HG03108 (cell line): ENCODE measurements at regions not wholly inside any gene's neighbourhood (a gene's known extent, or its start where the extent isn't known, plus 50 kb on each side); places are given as distances from the start of the nearest gene placed in this dataset.

Experiments
- ATAC-seq: cut with Tn5 transposase; IDR thresholded peaks from one replicate; pipeline ENCODE4 v1.9.1; 2021; ENCODE audit warnings: moderate library complexity; ENCODE audit not compliant: unreplicated experiment

GRCh38 chr9:118976160-118976559, 393.1 kb downstream of the BRINP1 start:
- no peak for ATAC-seq

GRCh38 chr9:118984607-118985006, 384.6 kb downstream of the BRINP1 start:
- ATAC-seq, result no peak

DNA sequence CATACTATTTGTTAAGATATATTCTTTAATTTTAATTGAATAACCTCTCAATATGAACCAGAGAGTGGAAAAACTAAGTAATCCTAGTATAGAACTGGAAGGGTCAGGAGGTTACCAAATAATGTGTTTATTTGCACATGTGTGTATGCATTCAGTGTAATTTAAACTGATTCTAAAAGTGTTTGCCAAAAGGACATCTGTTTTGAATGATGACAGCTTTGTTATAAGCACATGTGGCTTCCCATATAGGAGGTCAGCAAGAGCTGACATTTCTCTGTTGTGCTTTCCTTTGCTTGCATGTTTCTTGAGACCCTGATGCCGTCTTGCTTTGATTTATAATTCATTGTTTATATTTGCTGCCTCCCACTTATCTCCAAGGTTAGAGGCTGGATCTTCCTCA, 383.4 kb downstream of the BRINP1 start:
- no peak for ATAC-seq

DNA sequence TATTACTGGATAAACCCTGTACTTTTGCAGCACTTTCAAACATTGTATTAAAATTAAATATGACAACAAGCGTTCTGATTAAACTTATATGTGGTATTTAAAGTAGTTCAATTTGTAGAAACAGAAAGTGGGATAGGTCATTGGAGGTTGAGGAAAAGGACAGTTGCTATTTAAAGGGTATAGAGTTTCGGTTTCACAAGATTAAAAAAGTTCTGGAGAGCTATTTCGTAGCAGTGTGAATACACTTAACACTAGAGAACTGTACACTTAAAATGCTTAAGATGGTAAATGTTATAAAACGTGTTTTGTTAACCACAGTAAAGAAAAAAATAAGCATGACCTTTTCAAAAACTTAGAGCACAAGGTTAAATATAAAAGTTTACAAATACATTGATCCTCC, 382.1 kb downstream of the BRINP1 start:
- ATAC-seq, result no peak

DNA sequence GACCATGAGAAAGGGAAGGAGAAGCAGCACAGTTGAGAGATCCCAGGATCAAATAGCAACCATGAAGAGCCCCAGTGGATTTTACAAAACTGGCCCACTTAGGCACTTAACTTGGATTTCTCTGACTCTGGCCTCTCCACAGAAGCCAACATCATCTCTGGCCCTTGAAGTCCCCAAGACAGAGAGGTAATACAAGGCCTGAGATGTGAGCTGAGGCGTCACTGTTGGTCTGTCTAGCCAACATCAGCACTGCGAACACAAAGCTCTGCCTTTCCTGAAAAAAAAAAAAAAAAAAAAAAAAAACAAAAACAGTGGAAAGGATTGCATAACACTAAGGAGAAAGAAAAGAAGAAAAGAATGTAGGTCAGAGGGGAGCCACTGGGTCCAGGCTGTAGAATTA, 378.3 kb downstream of the BRINP1 start:
- ATAC-seq, result no peak

DNA sequence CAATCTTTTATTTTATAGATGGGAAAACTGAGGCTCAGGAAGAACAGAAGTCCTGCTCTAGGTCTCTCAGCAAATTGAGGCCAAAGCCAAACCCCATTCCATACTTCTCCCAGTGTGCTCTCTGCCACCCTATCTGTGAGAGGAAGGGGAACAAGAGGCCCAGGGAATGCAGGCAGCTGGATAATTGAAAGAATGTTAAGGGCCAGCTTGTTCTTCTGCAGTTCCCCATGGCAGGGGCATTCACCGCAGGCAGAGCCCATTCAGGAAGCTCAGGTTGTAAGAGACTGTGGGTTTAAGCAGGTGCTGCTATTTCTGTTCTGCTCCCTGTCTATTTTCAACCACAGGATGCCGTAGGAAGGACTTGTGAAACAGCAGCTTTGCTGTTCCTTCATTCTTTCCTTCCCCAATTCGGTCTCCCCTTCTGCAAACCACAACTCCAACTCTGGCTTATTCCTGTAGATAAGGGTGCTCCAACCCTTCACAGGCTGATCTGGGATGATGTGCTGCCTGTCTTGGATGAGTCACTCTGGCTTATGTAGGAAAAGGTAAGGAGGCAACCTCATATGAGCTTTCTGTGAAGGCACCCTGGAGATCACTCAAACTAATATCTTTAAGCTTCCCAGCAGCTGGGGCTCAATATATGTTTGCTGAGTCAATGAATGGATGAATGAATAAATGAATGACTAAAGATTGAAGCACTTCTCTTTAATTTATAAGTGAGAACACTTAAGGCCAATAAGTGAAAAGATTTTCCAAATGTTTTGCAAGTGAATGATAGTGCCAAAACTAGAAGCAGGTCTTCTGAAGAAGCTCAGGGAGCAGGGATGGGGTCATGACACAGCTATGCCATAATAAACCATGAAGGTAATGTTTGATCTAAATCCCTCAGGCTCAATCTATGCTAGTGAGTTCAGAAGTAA, 377.6 kb downstream of the BRINP1 start:
- ATAC-seq, result no peak

DNA sequence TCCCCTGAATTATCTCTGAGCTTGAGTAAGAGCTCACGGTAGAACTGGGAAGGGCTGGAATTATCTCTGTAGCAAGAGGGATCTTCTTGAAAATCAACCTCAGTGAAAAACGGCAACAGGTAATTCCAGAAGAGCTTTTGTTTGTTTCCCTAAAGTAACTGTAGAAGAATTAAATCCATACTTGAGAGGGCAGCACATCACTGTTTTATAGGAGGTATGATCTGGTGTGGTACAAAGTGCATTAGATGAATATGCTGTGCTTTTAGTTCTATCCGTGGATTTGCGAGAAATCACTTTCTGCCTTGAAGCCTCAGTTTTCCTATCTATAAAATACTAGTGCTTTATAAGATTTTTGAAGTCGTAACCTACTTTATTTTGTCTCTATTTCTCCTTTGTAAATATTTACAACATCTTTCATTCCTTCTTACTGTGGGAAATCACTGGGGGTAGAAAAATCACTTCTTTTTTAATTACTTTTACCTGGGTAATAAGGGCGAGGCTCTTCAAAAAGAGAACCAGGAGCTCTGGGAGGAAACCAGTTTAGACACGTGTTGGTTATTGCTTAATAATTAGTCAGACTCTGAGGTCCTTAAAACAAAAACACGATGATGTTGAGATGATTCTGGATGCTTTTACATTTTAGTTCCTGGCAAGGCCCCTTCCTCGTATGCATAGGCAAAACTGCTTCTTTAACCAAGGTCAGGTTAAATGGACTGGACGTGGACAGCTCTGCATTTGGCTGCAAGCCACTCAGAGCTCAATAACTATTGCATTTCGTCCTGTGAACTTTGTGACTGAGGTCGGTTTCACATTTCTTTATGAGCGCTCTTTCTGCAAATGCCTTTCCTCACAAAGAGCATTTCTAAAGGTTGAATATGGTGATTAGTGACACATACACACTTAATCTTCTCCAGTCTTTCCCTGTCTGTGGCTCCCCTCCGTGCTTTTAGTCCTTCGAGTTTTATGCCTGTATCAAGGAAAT, 376.1 kb downstream of the BRINP1 start:
- no peak for ATAC-seq

DNA sequence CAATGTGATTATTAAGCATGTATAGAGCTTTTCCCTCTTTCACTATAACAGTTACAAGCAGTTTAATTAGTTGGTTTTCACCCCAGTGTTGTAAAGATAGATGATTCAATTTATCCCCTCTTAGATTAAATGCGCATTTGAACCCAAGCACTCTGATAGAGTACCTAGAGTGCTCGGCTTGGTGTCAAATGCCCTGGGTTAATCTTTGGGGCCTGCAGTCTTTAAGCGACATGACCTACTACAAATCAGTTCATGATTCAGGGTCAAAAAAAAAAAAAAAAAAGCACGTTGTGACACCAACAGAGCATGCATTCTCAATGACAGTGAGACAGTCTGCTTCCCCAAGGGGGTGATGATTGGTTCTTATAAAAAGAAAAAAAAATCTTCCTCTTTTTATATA, 375.3 kb downstream of the BRINP1 start:
- ATAC-seq, result no peak

DNA sequence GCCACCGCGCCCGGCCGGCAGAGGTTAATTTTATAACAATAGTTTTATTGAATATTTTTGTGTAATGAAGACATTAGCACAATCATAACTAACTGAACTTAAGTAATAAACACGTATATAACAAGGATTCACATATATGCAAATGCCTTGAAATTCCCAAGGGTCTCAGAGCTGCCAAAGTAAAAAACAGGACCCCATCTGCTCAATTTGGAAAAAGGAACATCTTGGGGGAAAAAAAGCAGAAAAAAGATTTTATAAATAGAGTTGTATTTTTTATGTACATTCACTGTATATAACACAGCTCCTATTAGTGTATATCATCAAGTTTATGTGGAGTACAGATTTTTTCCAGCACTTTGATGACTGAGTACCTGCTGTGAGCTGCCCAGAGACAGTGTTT, 366.7 kb downstream of the BRINP1 start:
- ATAC-seq, result no peak

DNA sequence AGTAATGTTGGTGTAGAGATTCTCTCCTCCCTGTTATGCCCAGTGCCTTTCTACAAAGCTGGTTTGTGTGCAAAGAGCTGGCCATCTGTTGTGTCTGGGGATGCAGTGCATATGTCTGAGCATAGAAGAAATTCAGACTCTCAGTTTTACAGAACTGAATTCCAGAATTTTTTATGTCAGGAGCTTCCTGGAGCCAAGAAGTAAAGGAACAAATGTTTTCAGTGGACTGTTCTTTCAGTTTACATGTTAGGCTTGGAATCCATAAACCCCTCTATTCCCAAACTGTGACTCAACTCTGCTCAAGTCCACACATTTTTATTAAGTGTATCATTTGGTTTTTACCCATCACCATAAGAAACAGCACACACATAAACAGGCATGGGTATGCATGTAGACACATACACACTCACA, 366.0 kb downstream of the BRINP1 start:
- no peak for ATAC-seq

DNA sequence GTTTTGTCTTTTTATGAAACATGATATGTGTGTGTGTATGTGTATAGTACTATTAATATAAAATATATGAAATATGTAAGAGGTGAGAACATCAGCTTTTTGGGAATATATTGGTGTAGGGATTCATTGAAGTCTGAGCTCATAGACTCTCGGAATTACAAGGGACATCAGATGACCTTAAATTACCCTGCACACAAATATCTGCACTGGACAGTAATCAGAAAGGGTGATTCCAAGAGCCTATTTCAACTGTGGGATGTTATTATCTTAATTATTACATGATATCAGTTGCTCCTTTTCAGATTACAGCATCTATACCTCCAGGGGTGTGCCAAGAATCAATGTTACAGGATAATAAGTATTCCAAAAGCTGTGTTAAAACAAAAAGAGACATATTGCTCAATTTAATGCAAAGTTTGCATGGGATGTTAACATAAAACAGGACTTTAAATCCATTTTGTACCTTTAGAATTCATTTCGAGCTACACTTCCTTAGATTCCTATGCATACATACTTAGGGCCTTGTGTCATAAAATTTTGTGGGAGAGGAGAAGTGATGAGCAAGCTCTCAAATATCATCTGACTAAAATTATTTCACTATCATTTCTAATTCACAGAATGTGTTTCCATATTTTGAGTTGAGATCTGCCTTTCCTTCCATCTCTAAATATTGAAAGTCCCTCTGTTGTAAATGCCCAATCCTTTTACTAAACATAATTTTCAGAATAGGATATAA, 365.2 kb downstream of the BRINP1 start:
- no peak for ATAC-seq

DNA sequence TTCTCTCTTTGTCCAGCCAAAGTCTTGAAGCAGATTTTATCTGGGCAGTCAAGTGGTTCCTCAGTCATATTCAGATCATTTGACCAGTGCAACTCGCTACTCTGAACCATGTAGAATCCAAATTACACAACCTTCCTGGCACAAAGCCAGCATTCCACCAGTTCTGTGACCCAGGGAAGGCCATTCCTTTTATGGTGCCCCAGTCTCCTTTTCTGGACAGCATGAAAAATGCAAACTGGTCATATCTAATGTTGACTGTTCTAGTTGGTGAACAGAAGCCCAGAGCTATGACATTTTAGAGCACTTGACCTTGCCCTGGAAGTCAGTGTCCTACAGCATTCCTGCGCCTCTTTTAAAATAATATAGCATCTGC, 364.6 kb downstream of the BRINP1 start:
- ATAC-seq, result no peak

- no peak for ATAC-seq
Measured at GRCh38 chr9:119005162-119005561, 364.1 kb downstream of the BRINP1 start.

DNA sequence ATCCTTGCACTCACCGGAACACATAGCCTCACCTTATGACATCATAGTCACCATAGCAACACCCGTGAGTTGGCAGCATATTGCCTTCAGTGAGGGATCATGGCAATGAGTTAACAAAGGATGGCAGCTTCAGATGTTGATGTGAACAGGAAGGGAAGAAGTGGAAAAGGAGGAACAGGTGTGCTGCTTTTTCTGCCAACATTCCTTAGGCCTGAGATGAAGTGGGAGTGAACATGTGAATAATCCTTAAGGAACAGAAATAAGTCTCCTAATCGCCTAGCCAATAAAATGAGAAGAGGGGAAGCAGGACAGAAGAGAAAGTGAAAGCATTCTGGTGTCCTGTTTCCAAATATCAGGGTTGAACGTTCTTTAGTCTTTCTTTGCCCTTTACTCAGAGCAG, 360.0 kb downstream of the BRINP1 start:
- ATAC-seq, result no peak

DNA sequence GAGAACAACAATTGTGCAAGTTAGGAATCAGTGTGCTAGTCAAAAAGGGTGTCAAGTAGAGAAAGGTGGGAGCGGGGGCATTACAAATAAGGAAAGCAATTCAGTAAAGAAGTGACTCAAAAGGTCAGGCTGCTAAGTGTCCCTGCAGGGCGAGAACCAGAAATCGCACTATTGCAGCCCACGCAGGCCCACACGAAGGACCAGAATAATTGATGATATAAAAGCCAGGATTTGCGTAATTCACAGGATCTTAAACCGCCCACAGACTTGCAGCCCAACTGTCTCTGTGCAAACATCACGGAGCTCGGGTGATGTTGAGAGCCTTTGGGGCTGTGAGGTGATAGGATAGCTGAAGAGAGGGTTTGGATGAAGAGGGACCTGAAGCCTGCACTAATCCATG, 349.0 kb downstream of the BRINP1 start:
- ATAC-seq, result no peak

GRCh38 chr9:119020730-119021333, 348.4 kb downstream of the BRINP1 start:
- no peak for ATAC-seq

- no peak for ATAC-seq
Measured at GRCh38 chr9:119026120-119026519, 343.1 kb downstream of the BRINP1 start.

- no peak for ATAC-seq
Measured at GRCh38 chr9:119027901-119028699, 341.1 kb downstream of the BRINP1 start.

DNA sequence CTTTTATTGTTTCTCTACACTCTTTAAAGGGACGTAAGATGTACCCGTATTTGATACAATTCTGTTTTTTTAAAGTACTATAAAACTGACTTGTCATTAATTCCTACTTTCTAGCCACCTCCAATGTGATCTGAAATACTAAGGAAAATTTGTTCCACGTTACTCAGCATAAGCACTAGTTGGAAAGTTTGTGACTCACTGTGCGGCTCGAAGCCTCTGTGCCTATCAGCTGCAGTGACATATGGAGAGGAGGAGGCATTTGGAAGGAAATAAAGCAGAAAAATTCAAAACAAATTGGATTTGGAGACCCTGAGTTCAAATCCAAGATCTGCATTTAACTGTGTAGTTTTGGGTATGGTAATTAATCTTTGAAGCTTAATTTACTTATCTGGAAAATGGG, 339.3 kb downstream of the BRINP1 start:
- ATAC-seq, result no peak

DNA sequence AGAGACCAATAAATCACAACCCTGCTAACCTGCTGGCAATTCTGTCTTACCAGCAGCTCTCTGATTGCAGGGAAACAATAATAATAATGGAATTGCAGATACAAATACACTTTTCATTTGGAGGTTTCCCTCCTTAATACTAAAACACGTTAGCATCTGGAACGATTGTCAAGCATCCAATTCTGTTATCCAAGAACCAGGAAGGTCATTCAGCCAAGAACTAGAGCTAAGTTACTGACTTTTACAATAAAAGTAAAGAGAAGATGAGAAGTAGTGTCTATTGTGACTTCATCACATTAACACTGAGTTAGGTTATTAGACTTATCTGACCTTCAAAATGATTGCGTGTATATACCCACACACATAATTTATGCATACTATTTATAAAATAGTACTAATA, 335.6 kb downstream of the BRINP1 start:
- no peak for ATAC-seq
